GM10266 (cell line): ENCODE measurements at regions not wholly inside any gene's neighbourhood (a gene's known extent, or its start where the extent isn't known, plus 50 kb on each side); places are given as distances from the start of the nearest gene placed in this dataset.

Experiments used
- DNase-seq: peaks from one replicate; pipeline ENCODE4 v3.0.0; 2012; ENCODE audit errors: extremely low spot score
- TF ChIP-seq, protein P1 (sequence below): IDR thresholded peaks from 2 replicates; pipeline ENCODE4 v1.5.1; 2012; ENCODE audit warnings: mild to moderate bottlenecking, low read depth; ENCODE audit not compliant: control insufficient read depth, insufficient read depth; ENCODE audit errors: missing control alignments

- TF ChIP-seq, protein P1, sequence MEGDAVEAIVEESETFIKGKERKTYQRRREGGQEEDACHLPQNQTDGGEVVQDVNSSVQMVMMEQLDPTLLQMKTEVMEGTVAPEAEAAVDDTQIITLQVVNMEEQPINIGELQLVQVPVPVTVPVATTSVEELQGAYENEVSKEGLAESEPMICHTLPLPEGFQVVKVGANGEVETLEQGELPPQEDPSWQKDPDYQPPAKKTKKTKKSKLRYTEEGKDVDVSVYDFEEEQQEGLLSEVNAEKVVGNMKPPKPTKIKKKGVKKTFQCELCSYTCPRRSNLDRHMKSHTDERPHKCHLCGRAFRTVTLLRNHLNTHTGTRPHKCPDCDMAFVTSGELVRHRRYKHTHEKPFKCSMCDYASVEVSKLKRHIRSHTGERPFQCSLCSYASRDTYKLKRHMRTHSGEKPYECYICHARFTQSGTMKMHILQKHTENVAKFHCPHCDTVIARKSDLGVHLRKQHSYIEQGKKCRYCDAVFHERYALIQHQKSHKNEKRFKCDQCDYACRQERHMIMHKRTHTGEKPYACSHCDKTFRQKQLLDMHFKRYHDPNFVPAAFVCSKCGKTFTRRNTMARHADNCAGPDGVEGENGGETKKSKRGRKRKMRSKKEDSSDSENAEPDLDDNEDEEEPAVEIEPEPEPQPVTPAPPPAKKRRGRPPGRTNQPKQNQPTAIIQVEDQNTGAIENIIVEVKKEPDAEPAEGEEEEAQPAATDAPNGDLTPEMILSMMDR: no peak
- DNase-seq: no peak
Measured at GRCh38 chr1:193432979-193433587, 246.7 kb upstream of the B3GALT2 start.

DNA sequence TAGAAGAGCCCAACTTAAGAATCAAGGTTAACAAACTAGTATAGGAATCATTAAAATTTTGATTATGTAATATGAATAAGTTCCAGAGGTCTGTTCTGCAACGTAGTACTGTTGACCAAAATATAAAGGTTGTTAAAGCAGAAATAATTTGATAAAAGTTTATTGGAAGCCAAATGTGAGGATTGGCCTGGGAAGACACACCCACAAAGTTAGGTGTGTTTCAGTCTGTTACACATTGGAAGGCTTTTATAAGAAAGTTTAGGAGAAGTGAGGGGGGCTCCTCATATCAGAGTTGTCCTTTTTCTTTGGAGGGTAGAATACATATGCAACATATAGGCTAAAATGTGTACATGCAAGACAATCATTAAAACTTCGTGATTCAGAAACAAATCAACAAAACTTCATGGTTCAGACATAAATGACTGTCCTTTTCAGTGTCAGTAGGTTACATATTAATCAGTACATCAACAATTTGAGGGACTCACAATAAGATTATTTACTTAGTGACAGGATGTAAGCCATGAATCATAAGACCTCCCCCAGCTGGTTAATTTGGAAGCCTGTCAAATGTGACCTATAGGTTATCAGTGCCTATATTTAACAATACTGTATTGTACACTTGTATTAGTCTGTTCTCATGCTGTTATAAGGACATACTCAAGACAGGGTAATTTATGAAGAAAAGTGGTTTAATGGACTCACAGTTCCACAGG lies 245.0 kb upstream of the B3GALT2 start:
- TF ChIP-seq, protein P1: no peak
- no peak for DNase-seq

GRCh38 chr1:193427524-193427923 lies 241.1 kb upstream of the B3GALT2 start:
- TF ChIP-seq, protein P1: no peak
- no peak for DNase-seq

DNA sequence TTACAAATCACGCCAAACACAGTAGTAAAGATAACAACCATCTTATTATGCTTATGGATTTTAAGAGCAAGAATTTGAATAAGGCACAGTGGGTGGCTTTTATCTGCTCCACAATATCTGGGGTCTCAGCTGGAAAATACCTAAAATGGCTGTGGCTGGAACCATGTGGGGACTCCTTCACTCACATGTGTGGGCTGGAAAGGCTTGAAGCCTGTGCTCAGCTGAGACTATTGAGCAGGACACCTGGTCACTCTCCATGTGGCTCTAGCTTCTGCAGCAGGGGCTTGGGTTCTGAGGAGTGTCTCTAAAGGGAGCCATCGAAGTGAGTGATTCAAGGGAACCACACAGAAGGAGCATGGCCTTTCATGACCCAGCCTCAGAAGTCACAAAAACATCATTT lies 239.6 kb upstream of the B3GALT2 start:
- no peak for DNase-seq
- TF ChIP-seq, protein P1: no peak

GRCh38 chr1:193421487-193421886 lies 235.1 kb upstream of the B3GALT2 start:
- TF ChIP-seq, protein P1: no peak
- DNase-seq: no peak

DNA sequence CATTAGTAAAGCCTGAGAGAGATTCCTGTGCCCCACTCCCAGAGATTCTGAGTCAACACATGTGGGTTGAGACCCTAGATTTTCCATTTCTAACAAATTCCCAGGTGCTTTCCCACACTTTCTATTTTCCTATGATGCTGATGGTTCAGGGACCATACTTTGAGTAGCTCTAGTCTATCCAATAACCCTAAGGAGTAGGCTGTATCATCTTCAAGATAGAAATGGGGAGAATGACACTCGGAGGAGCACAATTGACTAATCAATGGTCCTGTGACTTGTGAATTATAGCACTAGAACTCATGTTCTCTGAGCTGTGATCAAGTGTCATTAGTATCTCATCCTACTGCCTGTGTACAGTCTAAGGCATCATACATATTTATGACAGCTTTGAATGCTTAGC lies 232.9 kb upstream of the B3GALT2 start:
- TF ChIP-seq, protein P1: no peak
- no peak for DNase-seq

DNA sequence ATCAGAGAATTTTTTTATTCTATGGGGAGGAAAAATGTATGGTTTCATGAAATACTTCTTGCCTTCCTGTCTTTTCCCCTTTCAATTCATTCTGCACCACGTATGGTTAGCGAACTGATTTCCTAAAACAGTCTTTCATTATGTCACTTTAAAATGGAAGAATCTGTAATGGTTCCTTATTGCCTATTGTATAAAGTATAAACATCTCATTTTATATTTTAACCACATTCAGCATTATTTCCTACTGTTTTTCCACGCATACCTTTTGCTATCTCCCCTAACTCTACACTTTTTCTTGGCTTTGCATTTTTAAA lies 232.3 kb upstream of the B3GALT2 start:
- DNase-seq: no peak
- TF ChIP-seq, protein P1: no peak
